ENCODE measurements at regions not wholly inside any gene's neighbourhood (a gene's known extent, or its start where the extent isn't known, plus 50 kb on each side); places are given as distances from the start of the nearest gene placed in this dataset.
A peak's percentile ranks its signal among the peaks of the same experiment; 100 is the strongest.

DNA sequence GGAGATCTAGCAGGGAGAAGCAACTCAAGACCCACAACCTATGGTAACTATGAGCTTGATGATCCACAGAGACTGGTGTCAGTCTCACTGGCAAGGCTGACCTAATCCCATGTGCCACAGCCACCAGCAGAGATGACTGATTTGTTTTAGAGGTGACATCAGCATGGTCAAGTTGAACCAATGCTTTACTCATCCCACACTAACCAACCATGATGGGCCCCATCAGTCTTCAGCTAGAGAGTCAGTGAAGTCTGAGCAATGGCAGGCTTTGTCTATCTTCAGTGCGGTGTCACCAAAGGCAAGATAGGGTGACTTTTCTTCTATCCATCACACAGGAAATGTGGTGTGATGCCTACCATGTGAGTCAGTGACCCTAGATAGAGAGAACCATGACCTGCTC is 1470.7 kb downstream of the NCAM2 start:
- H3K27me3 Mint-ChIP-seq = no peaks in the 10 kb centered on the region
- H3K4me3 Mint-ChIP-seq (ENCODE audit: low read depth) = no peak overlapping the region
- no peaks in the 10 kb centered on the region for H3K36me3 Mint-ChIP-seq (ENCODE audit: insufficient read depth)
- TF ChIP-seq, protein P1, sequence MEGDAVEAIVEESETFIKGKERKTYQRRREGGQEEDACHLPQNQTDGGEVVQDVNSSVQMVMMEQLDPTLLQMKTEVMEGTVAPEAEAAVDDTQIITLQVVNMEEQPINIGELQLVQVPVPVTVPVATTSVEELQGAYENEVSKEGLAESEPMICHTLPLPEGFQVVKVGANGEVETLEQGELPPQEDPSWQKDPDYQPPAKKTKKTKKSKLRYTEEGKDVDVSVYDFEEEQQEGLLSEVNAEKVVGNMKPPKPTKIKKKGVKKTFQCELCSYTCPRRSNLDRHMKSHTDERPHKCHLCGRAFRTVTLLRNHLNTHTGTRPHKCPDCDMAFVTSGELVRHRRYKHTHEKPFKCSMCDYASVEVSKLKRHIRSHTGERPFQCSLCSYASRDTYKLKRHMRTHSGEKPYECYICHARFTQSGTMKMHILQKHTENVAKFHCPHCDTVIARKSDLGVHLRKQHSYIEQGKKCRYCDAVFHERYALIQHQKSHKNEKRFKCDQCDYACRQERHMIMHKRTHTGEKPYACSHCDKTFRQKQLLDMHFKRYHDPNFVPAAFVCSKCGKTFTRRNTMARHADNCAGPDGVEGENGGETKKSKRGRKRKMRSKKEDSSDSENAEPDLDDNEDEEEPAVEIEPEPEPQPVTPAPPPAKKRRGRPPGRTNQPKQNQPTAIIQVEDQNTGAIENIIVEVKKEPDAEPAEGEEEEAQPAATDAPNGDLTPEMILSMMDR (IDR thresholded peaks at IDR 0.05; ENCODE audit: unreplicated experiment) = no peak
- DNase-seq (ENCODE audit: low spot score, unreplicated experiment) = no peak
- H3K4me1 Mint-ChIP-seq (ENCODE audit: low read depth) = no peaks in the 10 kb centered on the region
- H3K27ac Mint-ChIP-seq = no peak overlapping the region
- peaks cover 5% of the 10 kb centered on the region for H3K9me3 Mint-ChIP-seq (ENCODE audit: low read depth)

DNA sequence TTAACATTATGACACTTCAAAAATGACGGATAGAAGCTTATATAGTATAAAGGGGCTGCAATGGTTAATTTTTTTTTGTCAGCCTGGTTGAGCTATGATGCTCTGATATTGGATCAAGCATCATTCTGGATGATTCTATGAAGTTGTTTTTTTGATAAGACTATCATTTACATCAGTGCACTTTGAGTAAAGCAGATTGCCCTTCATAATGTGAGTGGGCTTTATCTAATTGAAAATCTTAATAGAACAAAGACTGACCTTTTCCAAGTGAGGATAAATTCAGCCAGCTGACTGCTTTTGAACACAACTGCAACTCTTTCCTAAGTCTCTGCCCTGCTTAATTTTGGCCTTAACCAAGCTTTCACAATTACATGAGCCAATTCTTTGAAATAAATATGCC is 1476.2 kb downstream of the NCAM2 start:
- Mint-ChIP-seq H3K4me3 (ENCODE audit: low read depth) (no peak overlapping the region), H3K27ac (no peak overlapping the region), H3K27me3 (no peaks in the 10 kb centered on the region), H3K9me3 (ENCODE audit: low read depth) (peaks cover 7% of the 10 kb centered on the region), H3K36me3 (ENCODE audit: insufficient read depth) (no peaks in the 10 kb centered on the region), H3K4me1 (ENCODE audit: low read depth) (peaks cover 3% of the 10 kb centered on the region)
- DNase-seq (ENCODE audit: low spot score, unreplicated experiment) = no peak
- TF ChIP-seq, protein P1 (IDR thresholded peaks at IDR 0.05; ENCODE audit: unreplicated experiment) = no peak

DNA sequence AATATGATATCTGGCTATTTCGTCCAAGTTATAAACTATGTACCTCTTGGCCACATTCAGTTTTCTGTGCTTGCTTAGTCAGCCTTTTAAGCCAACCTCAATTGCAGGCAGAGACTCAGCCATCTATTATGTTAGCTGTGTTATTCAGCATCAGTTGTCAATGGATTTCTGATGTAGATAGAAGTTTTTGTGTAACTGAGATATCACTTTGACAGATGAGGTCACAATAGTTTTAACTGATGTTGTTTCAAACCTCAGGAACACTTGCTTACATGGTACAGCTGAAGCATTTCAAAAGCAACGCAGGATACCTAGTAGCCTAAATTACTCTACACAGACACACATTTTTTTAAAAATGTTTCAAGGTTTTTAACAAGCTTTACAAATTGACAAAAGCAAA is 1478.0 kb downstream of the NCAM2 start:
- no peak overlapping the region for H3K4me3 Mint-ChIP-seq (ENCODE audit: low read depth)
- H3K4me1 Mint-ChIP-seq (ENCODE audit: low read depth) = peaks cover 3% of the 10 kb centered on the region
- H3K27me3 Mint-ChIP-seq = no peaks in the 10 kb centered on the region
- peaks cover 13% of the 10 kb centered on the region for H3K9me3 Mint-ChIP-seq (ENCODE audit: low read depth)
- DNase-seq (ENCODE audit: low spot score, unreplicated experiment) = no peak
- no peak overlapping the region for H3K27ac Mint-ChIP-seq
- TF ChIP-seq, protein P1 (IDR thresholded peaks at IDR 0.05; ENCODE audit: unreplicated experiment) = no peak
- no peaks in the 10 kb centered on the region for H3K36me3 Mint-ChIP-seq (ENCODE audit: insufficient read depth)

DNA sequence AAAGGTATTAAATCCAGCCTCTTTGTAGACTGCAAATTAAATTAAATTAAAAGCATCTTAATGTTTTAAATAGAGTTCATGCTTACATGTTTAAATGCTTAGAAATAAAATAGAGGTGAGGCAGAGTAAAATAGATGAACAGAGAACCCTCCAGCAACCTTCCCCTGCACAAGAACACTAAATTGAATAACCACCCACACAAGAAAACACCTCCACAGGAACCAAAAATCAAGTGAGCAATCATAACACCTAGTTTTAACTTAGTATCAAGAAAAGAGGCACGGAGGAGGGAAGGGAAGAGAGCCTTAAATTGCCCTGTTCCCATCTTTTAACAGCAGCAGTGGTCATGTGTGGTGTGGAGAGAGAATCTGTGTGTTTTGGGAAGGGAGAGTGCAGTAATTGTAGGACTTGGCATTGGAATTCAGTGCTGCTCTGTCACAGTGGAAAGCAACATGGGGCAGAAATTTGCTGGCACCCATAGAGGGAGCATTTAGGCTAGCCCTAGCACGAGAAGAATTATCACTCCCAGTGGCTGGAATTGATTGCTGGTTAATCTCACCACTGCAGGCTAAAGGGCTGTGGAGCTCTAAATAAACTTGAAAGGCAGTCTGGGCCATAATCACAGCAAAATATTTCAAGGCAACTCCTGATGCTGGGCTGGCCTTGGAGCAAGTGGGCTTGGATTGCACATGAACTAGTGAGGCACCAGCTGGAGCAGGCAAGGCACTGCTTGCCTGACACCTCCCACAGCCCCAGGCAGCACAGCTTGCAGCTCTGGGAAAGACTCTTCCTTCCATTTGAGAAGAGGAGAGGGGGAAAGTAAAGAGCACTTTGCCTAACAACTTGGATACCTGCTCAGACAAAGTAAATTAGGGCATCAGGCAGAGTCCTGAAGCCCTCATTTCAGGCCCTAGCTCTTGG is 1478.8 kb downstream of the NCAM2 start:
- TF ChIP-seq, protein P1 (IDR thresholded peaks at IDR 0.05; ENCODE audit: unreplicated experiment) = no peak
- peak overlapping the region; percentile 6 for H3K27ac Mint-ChIP-seq
- DNase-seq (ENCODE audit: low spot score, unreplicated experiment) = no peak
- no peak overlapping the region for H3K4me3 Mint-ChIP-seq (ENCODE audit: low read depth)
- no peaks in the 10 kb centered on the region for H3K27me3 Mint-ChIP-seq
- no peaks in the 10 kb centered on the region for H3K36me3 Mint-ChIP-seq (ENCODE audit: insufficient read depth)
- peaks cover 13% of the 10 kb centered on the region for H3K9me3 Mint-ChIP-seq (ENCODE audit: low read depth)
- peaks cover 3% of the 10 kb centered on the region for H3K4me1 Mint-ChIP-seq (ENCODE audit: low read depth)

DNA sequence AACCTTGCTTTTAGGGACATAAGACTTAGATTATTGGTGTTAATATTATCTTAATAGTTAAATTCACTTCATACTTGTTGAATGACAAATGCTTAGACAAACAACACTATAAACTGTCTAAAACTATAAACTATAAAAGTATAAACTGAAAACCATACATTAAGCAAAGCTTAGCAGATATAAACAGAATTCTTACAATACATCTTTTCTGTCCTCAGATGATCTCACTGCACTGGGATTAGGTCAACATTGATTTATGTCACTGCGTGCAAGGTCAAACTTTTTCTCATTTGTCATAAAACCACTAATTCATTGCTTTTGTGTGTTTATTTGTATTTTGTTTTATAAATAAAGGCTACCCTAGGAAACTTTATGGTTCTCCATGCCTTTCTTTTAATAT is 1491.8 kb downstream of the NCAM2 start:
- H3K36me3 Mint-ChIP-seq (ENCODE audit: insufficient read depth) = no peaks in the 10 kb centered on the region
- H3K4me3 Mint-ChIP-seq (ENCODE audit: low read depth) = no peak overlapping the region
- peaks cover 3% of the 10 kb centered on the region for H3K9me3 Mint-ChIP-seq (ENCODE audit: low read depth)
- no peak for DNase-seq (ENCODE audit: low spot score, unreplicated experiment)
- H3K27ac Mint-ChIP-seq = no peak overlapping the region
- TF ChIP-seq, protein P1 (IDR thresholded peaks at IDR 0.05; ENCODE audit: unreplicated experiment) = no peak
- peaks cover 1% of the 10 kb centered on the region for H3K4me1 Mint-ChIP-seq (ENCODE audit: low read depth)
- no peaks in the 10 kb centered on the region for H3K27me3 Mint-ChIP-seq

Data from progenitor cell of endocrine pancreas (in vitro differentiated cells).